ENCODE measurements at regions not wholly inside any gene's neighbourhood (a gene's known extent, or its start where the extent isn't known, plus 50 kb on each side); places are given as distances from the start of the nearest gene placed in this dataset.

DNA sequence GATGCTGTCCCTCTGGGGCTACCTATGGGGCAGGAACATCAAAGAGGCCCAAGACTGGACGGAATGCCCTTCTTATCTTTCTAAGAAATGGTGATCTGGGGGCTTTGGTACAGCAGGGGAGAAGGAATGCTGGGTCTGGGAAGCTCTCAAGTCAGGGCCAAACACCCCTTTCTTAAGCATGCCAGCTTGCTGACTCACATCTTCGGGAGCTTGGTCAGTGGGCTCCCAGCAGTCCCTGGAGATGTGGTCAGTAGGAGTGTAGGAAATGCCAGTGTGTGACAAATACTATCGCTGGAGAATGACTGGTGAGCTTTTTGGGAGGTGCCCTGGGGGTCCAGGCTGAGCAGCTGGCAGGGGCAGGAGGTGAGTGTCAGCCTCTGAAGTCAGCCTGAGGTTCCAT is 105.0 kb upstream of the CDC42EP3 start:
- no peak overlapping the region for H3K9ac ChIP-seq (ENCODE audit: insufficient read length, low read depth)
- no peaks in the 10 kb centered on the region for H3K27me3 ChIP-seq (ENCODE audit: insufficient read depth, insufficient read length)
- peaks cover 5% of the 10 kb centered on the region for H3K4me1 ChIP-seq (ENCODE audit: insufficient read depth, insufficient read length)
- H3K36me3 ChIP-seq (ENCODE audit: insufficient read depth, insufficient read length, low read length), result no peaks in the 10 kb centered on the region
- H3K9me3 ChIP-seq (ENCODE audit: insufficient read depth, low read length), result peaks cover 26% of the 10 kb centered on the region
- no peak overlapping the region for H3K4me3 ChIP-seq (ENCODE audit: insufficient read length, low read depth)
- TF ChIP-seq YY1 (IDR thresholded peaks at IDR 0.05; ENCODE audit: insufficient read depth, insufficient read length), result no peak
- no peak for TF ChIP-seq SUZ12 (IDR thresholded peaks at IDR 0.05; ENCODE audit: extremely low read depth, insufficient read depth, insufficient read length)
- TF ChIP-seq ZNF274 (IDR thresholded peaks at IDR 0.05; ENCODE audit: low read depth, low read length), result no peak
- peak; percentile 62 for DNase-seq (ENCODE audit: low read depth, low spot score)

DNA sequence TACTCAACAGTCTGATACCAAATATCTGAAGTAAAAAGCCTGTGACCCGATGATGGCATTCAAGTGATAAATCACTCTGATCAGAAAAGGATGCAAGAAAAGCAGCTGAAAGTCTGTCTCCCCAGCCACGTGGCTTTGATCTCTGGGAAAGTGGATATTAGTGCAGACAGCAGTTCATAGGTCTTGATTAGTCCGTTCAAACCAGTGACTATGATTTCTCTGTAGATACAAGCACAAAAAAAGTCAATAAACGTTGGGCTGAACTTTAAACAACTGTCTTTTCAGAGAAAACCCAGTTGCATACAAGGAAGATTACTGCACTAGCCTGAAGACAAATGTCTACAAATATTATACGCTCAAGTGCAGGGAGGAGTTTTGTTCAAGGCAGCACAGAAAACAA is 107.7 kb upstream of the CDC42EP3 start:
- Histone ChIP-seq H3K36me3 (ENCODE audit: insufficient read depth, insufficient read length, low read length) (no peaks in the 10 kb centered on the region), H3K4me3 (ENCODE audit: insufficient read length, low read depth) (no peak overlapping the region), H3K9ac (ENCODE audit: insufficient read length, low read depth) (no peak overlapping the region), H3K27me3 (ENCODE audit: insufficient read depth, insufficient read length) (no peaks in the 10 kb centered on the region), H3K9me3 (ENCODE audit: insufficient read depth, low read length) (peaks cover 17% of the 10 kb centered on the region), H3K4me1 (ENCODE audit: insufficient read depth, insufficient read length) (peaks cover 5% of the 10 kb centered on the region)
- TF ChIP-seq ZNF274 (IDR thresholded peaks at IDR 0.05; ENCODE audit: low read depth, low read length), result no peak
- TF ChIP-seq SUZ12 (IDR thresholded peaks at IDR 0.05; ENCODE audit: extremely low read depth, insufficient read depth, insufficient read length), result no peak
- TF ChIP-seq YY1 (IDR thresholded peaks at IDR 0.05; ENCODE audit: insufficient read depth, insufficient read length), result no peak
- no peak for DNase-seq (ENCODE audit: low read depth, low spot score)

DNA sequence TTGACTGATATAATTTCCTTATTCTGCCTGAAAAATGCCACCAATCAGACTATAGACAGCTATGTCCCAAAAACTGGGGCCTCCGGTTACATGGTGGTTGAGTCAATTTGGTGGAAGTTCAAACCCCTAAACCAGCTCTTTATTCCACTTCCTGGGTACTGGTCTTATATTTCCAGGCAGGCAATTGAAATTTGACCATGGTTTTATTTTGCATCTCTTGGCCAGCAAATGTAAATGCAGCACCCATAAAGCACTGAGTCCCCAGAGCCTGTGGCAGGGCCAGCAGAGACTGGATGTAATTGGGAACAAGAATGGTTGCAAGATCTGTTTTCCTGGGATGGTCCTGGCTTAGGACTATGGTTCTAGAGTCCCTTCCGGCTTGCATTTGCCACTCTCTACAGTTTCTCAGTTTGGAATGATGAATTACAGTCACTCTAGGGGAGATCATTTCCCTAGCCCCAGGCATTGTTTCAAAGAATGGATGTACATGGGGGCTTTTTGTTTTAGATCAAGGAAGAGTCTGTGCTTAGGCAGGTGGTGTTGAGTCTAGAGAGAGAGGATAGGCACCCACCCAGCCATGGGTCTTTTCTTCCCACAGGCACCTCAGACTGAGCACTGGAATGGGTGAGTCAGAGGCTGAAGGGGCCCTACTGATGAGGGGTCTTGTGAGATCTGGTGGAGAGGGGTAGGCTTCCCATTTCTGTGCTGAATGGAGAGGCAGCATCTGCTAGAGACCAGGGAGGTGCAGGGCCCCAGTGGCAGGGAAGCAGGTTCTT is 108.4 kb upstream of the CDC42EP3 start:
- DNase-seq (ENCODE audit: low read depth, low spot score), result no peak
- Histone ChIP-seq H3K36me3 (ENCODE audit: insufficient read depth, insufficient read length, low read length) (no peaks in the 10 kb centered on the region), H3K4me3 (ENCODE audit: insufficient read length, low read depth) (no peak overlapping the region), H3K9me3 (ENCODE audit: insufficient read depth, low read length) (peaks cover 11% of the 10 kb centered on the region; the same call in 1 of the 2 replicates), H3K9ac (ENCODE audit: insufficient read length, low read depth) (no peak overlapping the region), H3K27me3 (ENCODE audit: insufficient read depth, insufficient read length) (no peaks in the 10 kb centered on the region), H3K4me1 (ENCODE audit: insufficient read depth, insufficient read length) (peaks cover 5% of the 10 kb centered on the region)
- no peak for TF ChIP-seq SUZ12 (IDR thresholded peaks at IDR 0.05; ENCODE audit: extremely low read depth, insufficient read depth, insufficient read length)
- TF ChIP-seq YY1 (IDR thresholded peaks at IDR 0.05; ENCODE audit: insufficient read depth, insufficient read length), result no peak
- no peak for TF ChIP-seq ZNF274 (IDR thresholded peaks at IDR 0.05; ENCODE audit: low read depth, low read length)

DNA sequence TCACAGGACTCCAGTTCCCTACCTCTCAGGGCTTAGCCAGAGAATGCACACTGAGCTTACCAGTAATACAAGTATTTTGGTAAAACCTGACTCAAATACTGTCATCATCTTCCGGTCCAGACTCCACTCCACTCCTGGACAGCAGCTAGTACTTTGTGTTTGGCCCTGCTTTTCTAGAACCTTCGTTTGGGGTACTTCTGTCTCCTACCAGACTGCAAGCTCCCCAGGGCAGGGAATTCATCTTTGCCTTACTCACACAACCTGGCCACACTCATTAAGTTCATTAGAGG is 108.9 kb upstream of the CDC42EP3 start:
- H3K9me3 ChIP-seq (ENCODE audit: insufficient read depth, low read length), result peaks cover 5% of the 10 kb centered on the region; the same call in 1 of the 2 replicates
- H3K4me3 ChIP-seq (ENCODE audit: insufficient read length, low read depth), result no peak overlapping the region
- no peaks in the 10 kb centered on the region for H3K36me3 ChIP-seq (ENCODE audit: insufficient read depth, insufficient read length, low read length)
- H3K9ac ChIP-seq (ENCODE audit: insufficient read length, low read depth), result no peak overlapping the region
- H3K27me3 ChIP-seq (ENCODE audit: insufficient read depth, insufficient read length), result no peaks in the 10 kb centered on the region
- H3K4me1 ChIP-seq (ENCODE audit: insufficient read depth, insufficient read length), result peaks cover 4% of the 10 kb centered on the region
- no peak for DNase-seq (ENCODE audit: low read depth, low spot score)
- no peak for TF ChIP-seq SUZ12 (IDR thresholded peaks at IDR 0.05; ENCODE audit: extremely low read depth, insufficient read depth, insufficient read length)
- no peak for TF ChIP-seq YY1 (IDR thresholded peaks at IDR 0.05; ENCODE audit: insufficient read depth, insufficient read length)
- TF ChIP-seq ZNF274 (IDR thresholded peaks at IDR 0.05; ENCODE audit: low read depth, low read length), result no peak

DNA sequence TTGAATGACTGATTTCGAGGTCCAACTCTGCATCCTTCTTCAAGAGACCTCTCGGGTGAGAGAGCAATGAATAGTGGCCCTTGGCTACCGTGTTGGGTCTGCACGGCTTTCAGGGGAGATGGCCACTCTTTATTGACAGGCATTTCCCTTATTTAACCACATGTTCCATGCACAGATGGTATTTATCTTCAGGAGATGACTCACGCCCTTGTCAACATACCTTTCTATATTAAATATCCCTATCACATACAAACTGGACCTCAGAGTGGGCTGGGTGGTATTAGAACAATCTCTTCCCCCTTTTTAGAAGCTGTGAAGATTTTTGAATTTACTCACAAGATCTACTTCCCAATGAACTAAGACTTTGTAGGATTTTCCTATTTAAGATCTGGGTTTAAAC is 109.6 kb upstream of the CDC42EP3 start:
- no peaks in the 10 kb centered on the region for H3K36me3 ChIP-seq (ENCODE audit: insufficient read depth, insufficient read length, low read length)
- no peaks in the 10 kb centered on the region for H3K27me3 ChIP-seq (ENCODE audit: insufficient read depth, insufficient read length)
- no peak overlapping the region for H3K4me3 ChIP-seq (ENCODE audit: insufficient read length, low read depth)
- no peak overlapping the region for H3K9ac ChIP-seq (ENCODE audit: insufficient read length, low read depth)
- H3K9me3 ChIP-seq (ENCODE audit: insufficient read depth, low read length), result peaks cover 4% of the 10 kb centered on the region; the same call in 1 of the 2 replicates
- no peak for DNase-seq (ENCODE audit: low read depth, low spot score)
- TF ChIP-seq YY1 (IDR thresholded peaks at IDR 0.05; ENCODE audit: insufficient read depth, insufficient read length) (no peak), ZNF274 (IDR thresholded peaks at IDR 0.05; ENCODE audit: low read depth, low read length) (no peak)
- peaks cover 3% of the 10 kb centered on the region for H3K4me1 ChIP-seq (ENCODE audit: insufficient read depth, insufficient read length)

DNA sequence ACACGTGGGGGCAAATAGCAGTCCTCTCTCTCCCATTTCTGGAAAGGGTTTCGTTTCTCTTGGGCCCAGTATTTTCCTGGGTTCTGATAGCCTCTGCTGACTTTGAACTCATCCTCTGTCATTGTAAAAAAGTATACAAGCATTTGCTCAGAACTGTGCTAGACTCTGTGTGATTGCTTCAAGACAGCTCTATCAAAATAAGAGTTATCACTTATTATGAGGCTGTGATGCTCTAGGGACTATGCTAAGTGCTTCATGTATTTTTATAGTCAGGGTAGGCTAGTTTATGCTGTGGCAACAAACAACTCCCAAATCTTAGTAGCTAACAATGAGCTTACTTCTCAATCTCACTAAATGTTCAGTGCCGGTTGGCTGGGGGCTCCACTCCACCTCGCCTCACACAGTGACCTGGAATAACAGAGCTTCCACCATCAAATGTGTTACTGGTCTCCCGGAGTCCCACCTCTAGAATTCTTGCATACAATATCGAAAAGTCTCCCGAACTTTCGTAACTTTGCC is 110.8 kb upstream of the CDC42EP3 start:
- no peak for TF ChIP-seq SUZ12 (IDR thresholded peaks at IDR 0.05; ENCODE audit: extremely low read depth, insufficient read depth, insufficient read length)
- no peak for TF ChIP-seq ZNF274 (IDR thresholded peaks at IDR 0.05; ENCODE audit: low read depth, low read length)
- TF ChIP-seq YY1 (IDR thresholded peaks at IDR 0.05; ENCODE audit: insufficient read depth, insufficient read length), result no peak
- H3K36me3 ChIP-seq (ENCODE audit: insufficient read depth, insufficient read length, low read length), result no peaks in the 10 kb centered on the region
- DNase-seq (ENCODE audit: low read depth, low spot score), result no peak
- no peaks in the 10 kb centered on the region for H3K27me3 ChIP-seq (ENCODE audit: insufficient read depth, insufficient read length)
- no peak overlapping the region for H3K9ac ChIP-seq (ENCODE audit: insufficient read length, low read depth)
- H3K9me3 ChIP-seq (ENCODE audit: insufficient read depth, low read length), result peaks cover 5% of the 10 kb centered on the region; the same call in 1 of the 2 replicates
- H3K4me3 ChIP-seq (ENCODE audit: insufficient read length, low read depth), result no peak overlapping the region
- H3K4me1 ChIP-seq (ENCODE audit: insufficient read depth, insufficient read length), result no peaks in the 10 kb centered on the region

DNA sequence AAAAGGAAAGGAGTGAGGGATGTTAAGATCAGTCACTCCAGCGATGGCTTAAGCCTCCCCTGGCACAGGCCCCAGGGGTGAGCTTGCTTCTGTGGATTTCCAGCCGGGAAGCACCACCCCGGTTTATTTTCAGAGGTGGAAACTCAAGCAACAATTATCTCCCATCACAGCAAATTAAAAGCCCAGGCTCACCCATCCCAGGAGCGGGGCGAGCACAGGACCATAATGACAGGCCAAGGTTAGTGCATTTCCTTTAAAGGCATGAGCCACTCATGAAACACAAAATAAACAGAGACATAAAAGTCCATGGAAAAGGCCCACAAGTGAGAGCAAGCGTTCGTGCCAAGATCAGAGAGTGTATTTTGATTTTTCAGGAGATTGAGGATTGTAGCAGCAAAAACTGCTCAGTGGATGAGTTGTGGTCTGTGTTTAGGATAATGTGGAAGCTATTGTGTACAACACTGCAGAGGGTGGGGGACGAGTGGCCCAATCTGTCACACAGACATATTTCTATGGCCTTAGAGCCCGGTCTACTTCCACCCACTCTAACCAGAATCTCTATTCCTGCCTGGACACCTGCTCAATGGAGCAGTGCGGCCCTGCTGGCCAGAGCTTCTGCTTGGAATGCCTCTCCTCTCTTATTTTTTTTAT is 111.4 kb upstream of the CDC42EP3 start:
- H3K4me1 ChIP-seq (ENCODE audit: insufficient read depth, insufficient read length), result no peaks in the 10 kb centered on the region
- TF ChIP-seq SUZ12 (IDR thresholded peaks at IDR 0.05; ENCODE audit: extremely low read depth, insufficient read depth, insufficient read length), result no peak
- no peak for TF ChIP-seq YY1 (IDR thresholded peaks at IDR 0.05; ENCODE audit: insufficient read depth, insufficient read length)
- TF ChIP-seq ZNF274 (IDR thresholded peaks at IDR 0.05; ENCODE audit: low read depth, low read length), result no peak
- peaks cover 11% of the 10 kb centered on the region for H3K9me3 ChIP-seq (ENCODE audit: insufficient read depth, low read length)
- no peak overlapping the region for H3K4me3 ChIP-seq (ENCODE audit: insufficient read length, low read depth)
- no peak for DNase-seq (ENCODE audit: low read depth, low spot score)
- H3K36me3 ChIP-seq (ENCODE audit: insufficient read depth, insufficient read length, low read length), result no peaks in the 10 kb centered on the region
- no peak overlapping the region for H3K9ac ChIP-seq (ENCODE audit: insufficient read length, low read depth)
- H3K27me3 ChIP-seq (ENCODE audit: insufficient read depth, insufficient read length), result no peaks in the 10 kb centered on the region

Data from NT2/D1 (cell line).